ENCODE measurements at regions not wholly inside any gene's neighbourhood (a gene's known extent, or its start where the extent isn't known, plus 50 kb on each side); places are given as distances from the start of the nearest gene placed in this dataset.

- TF ChIP-seq TAF1 (IDR thresholded peaks at IDR 0.05; ENCODE audit: low read depth, low read length) (no peak), CTCF (IDR thresholded peaks at IDR 0.05; ENCODE audit: control extremely low read depth in 1 of 3, insufficient read depth in 1 of 3, low read depth in 1 of 3, low read length in 3 of 3) (no peak), POLR2A (IDR thresholded peaks at IDR 0.05; ENCODE audit: control extremely low read depth in 1 of 2, low read depth in 2 of 2, low read length in 2 of 2) (no peak), POLR2AphosphoS5 (IDR thresholded peaks at IDR 0.05; ENCODE audit: low read depth, low read length) (no peak), GTF2F1 (IDR thresholded peaks at IDR 0.05; ENCODE audit: borderline replicate concordance, low read depth, low read length) (no peak), KDM5A (IDR thresholded peaks at IDR 0.05; ENCODE audit: low read length) (no peak), CHD1 (IDR thresholded peaks at IDR 0.05; ENCODE audit: low read depth, low read length) (no peak), BRCA1 (IDR thresholded peaks at IDR 0.05; ENCODE audit: low read depth, low read length) (no peak), ATF3 (IDR thresholded peaks at IDR 0.05; ENCODE audit: insufficient read depth, low read depth, low read length) (no peak), NRF1 (IDR thresholded peaks at IDR 0.05; ENCODE audit: low read depth, low read length) (no peak), FOSL1 (IDR thresholded peaks at IDR 0.05; ENCODE audit: insufficient read depth, low read depth, low read length) (no peak), MAX (IDR thresholded peaks at IDR 0.05) (no peak), POU5F1 (IDR thresholded peaks at IDR 0.05; ENCODE audit: low read depth, low read length) (no peak), BACH1 (IDR thresholded peaks at IDR 0.05; ENCODE audit: low read length) (no peak)
These were observed 182.5 kb downstream of the MED10 start for GRCh38 chr5:6195711-6196358.

Data from H1 (cell line).